Neural crest cell (in vitro differentiated cells): ENCODE measurements at regions not wholly inside any gene's neighbourhood (a gene's known extent, or its start where the extent isn't known, plus 50 kb on each side); places are given as distances from the start of the nearest gene placed in this dataset.

Source experiments
- DNase-seq: peaks from one replicate; pipeline ENCODE4 v3.0.0; 2021; ENCODE audit warnings: low read depth, mixed read lengths, low spot score
- H3K27ac Mint-ChIP-seq: one replicate; pipeline ENCODE4 v1.8.0; 2021; ENCODE audit warnings: mild to moderate bottlenecking, mixed read lengths; ENCODE audit not compliant: unreplicated experiment
- H3K27me3 Mint-ChIP-seq: 2 replicates; pipeline ENCODE4 v1.8.0; 2021; ENCODE audit warnings: low read depth, mild to moderate bottlenecking, mixed read lengths
- H3K36me3 Mint-ChIP-seq: 2 replicates; pipeline ENCODE4 v1.8.0; 2021; ENCODE audit warnings: low read depth, mild to moderate bottlenecking, mixed read lengths
- H3K4me1 Mint-ChIP-seq: 2 replicates; pipeline ENCODE4 v1.8.0; 2021; ENCODE audit warnings: mixed read lengths
- H3K4me3 Mint-ChIP-seq: one replicate; pipeline ENCODE4 v1.8.0; 2021; ENCODE audit warnings: mild to moderate bottlenecking, mixed read lengths
- H3K9me3 Mint-ChIP-seq: 2 replicates; pipeline ENCODE4 v1.8.0; 2021; ENCODE audit warnings: mixed read lengths
- TF ChIP-seq, protein P1 (sequence below): fragments of 200-600 bp; sonication (generic); conservative IDR thresholded peaks from 2 replicates; pipeline ENCODE4 v1.5.0; 2021; ENCODE audit warnings: antibody characterized with exemption, mild to moderate bottlenecking

DNA sequence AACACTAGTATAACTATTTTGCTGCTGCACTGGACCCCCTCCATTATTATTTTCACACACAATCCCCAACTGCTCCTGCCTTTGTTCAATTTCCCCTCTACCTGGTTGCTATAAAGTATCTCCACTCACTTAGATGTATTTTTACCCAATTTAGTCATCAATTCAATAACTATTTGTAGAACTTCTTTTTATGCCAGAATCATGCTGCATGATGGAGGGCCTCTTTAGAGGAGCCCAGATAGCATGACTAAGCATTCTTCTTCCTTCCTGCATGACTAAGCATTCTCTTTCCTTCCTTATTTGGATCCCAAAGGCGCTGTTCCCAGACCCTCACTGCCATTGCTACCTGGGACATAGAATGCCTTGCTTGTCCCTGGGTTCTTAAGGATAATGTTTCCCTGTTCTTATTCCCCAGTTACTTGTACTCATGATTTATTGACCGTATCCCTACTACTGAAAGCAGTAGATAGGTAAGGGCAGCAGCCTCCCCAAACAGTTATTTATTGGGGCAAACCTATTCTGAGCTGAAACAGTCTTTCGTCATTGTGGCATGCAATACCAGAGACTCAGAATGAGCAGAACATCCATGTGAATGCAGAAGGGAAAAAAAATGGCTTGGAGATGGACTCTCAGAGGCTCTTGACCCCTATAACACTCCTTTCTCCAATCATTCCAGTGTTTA lies 89.3 kb upstream of the AKT3 start:
- DNase-seq: no peak

DNA sequence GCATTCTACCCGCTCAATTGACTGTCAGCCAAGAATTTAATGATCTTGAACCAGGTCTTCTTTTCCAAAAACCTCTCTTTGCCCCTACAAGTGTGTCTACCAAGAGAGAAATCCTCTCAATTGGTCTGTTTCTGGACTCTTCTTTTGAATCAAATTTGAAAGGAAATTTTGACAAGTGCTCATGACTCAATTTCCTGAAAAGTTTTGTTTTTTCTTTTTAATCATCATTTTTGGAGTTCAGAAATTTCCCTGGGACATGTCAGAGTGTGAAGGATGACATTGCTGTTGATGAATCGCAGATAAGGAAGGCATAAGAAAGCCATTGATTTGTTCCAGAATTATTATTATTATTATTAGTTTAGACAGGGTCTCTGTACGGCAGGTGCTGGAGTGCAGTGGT lies 88.2 kb upstream of the AKT3 start:
- DNase-seq: no peak
- H3K27me3 Mint-ChIP-seq: no peaks in the 10 kb centered on the region
- H3K36me3 Mint-ChIP-seq: peaks cover 6% of the 10 kb centered on the region
- peaks cover 4% of the 10 kb centered on the region for H3K9me3 Mint-ChIP-seq
- H3K27ac Mint-ChIP-seq: no peak overlapping the region
- TF ChIP-seq, protein P1, sequence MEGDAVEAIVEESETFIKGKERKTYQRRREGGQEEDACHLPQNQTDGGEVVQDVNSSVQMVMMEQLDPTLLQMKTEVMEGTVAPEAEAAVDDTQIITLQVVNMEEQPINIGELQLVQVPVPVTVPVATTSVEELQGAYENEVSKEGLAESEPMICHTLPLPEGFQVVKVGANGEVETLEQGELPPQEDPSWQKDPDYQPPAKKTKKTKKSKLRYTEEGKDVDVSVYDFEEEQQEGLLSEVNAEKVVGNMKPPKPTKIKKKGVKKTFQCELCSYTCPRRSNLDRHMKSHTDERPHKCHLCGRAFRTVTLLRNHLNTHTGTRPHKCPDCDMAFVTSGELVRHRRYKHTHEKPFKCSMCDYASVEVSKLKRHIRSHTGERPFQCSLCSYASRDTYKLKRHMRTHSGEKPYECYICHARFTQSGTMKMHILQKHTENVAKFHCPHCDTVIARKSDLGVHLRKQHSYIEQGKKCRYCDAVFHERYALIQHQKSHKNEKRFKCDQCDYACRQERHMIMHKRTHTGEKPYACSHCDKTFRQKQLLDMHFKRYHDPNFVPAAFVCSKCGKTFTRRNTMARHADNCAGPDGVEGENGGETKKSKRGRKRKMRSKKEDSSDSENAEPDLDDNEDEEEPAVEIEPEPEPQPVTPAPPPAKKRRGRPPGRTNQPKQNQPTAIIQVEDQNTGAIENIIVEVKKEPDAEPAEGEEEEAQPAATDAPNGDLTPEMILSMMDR: no peak
- no peak overlapping the region for H3K4me3 Mint-ChIP-seq
- H3K4me1 Mint-ChIP-seq: peaks cover 25% of the 10 kb centered on the region

More for the DNA sequence above, 89.3 kb upstream of the AKT3 start:
- Mint-ChIP-seq H3K36me3 (peaks cover 6% of the 10 kb centered on the region), H3K4me1 (peaks cover 31% of the 10 kb centered on the region), H3K9me3 (peaks cover 4% of the 10 kb centered on the region), H3K4me3 (no peak overlapping the region), H3K27me3 (no peaks in the 10 kb centered on the region), H3K27ac (peak overlapping the region; percentile 16)
- TF ChIP-seq, protein P1: no peak

DNA sequence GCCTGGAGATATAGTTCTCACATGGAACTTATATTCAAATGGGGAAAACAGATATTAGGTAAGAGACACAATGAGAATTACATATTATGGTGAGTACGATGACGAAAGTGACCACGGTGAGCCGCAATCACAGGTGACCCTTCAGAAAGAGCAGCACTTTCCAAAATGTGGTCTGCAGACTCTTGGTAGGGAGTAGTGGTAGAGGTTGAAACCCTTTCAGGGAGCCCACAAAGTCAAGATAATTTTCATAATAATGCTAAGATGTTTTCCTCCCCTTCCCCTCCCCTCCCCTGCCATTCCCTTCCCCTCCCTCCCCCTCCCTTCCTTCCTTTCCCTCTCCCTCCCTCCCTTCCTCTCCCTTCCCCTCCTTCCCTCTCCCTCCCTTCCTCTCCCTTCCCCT lies 83.5 kb upstream of the AKT3 start:
- no peaks in the 10 kb centered on the region for H3K27me3 Mint-ChIP-seq
- no peak overlapping the region for H3K27ac Mint-ChIP-seq
- peaks cover 20% of the 10 kb centered on the region for H3K4me1 Mint-ChIP-seq
- peaks cover 6% of the 10 kb centered on the region for H3K36me3 Mint-ChIP-seq
- TF ChIP-seq, protein P1: no peak
- DNase-seq: no peak
- H3K9me3 Mint-ChIP-seq: peaks cover 4% of the 10 kb centered on the region
- no peak overlapping the region for H3K4me3 Mint-ChIP-seq

DNA sequence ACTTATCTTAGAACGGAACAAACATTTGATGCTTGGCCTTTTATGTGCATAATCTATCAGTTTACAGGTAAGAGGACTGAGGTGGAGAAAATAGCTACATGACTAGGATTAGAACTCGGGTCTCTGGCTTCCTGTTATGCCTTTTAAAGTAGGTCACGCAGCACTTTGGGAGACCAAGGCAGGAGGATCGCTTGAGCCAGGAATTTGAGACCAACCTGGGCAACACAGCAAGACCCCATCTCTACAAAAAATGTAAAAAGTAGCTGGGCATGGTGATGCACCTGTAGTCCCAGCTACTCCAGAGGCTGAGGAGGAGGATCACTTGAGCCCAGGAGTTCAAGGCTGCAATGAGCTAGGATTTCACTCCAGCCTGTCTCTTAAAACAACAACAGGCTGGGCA lies 81.9 kb upstream of the AKT3 start:
- H3K9me3 Mint-ChIP-seq: peaks cover 4% of the 10 kb centered on the region
- no peak for DNase-seq

DNA sequence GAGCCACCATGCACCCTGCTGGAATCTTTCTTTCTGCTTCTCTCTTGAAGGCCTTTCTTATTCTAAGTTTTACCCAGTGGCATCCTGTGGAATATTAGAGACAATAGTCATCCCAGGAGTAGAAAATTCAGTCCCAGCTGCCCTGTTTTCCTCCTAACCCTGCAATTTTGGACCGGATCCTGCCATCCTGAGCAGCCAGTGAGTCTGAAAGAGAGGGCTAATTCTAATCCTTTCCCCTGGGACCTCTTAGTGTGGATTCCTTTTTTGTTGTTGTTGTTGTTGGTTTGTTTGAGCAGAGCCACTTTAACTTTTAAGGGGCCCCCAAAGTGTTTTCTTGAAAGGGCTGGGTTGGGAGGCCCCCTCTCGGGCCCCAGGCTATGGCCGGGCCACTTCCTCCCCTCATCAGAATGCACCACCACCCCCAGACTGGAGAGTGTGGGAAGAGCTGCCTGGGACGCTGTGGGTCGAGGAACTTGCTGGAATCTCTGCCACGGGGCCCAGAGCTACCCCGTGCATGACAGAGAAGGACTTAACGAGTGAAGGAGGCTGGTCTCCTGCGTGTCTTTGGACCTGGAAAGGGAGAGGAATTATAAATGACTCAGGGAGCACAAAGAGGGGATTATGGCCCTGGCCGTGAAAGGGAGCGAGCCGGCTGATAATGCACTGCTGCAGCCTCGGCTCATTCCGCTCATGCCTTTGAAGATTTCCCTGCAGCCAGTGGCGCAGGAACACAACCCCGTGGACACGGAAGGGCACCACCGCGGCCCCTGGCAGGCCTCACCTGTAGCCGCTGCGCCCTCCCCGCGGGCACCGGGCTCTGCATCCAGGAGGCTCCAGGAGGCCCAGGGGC lies 81.0 kb upstream of the AKT3 start:
- TF ChIP-seq, protein P1: no peak
- Mint-ChIP-seq H3K27me3 (no peaks in the 10 kb centered on the region), H3K4me3 (peak overlapping the region; percentile 64), H3K4me1 (peaks cover 34% of the 10 kb centered on the region), H3K36me3 (peaks cover 6% of the 10 kb centered on the region), H3K27ac (peak overlapping the region; percentile 97), H3K9me3 (peaks cover 4% of the 10 kb centered on the region)
- DNase-seq: peak; percentile 28

More for the DNA sequence above, 81.9 kb upstream of the AKT3 start:
- TF ChIP-seq, protein P1: no peak
- Mint-ChIP-seq H3K27ac (no peak overlapping the region), H3K36me3 (peaks cover 6% of the 10 kb centered on the region), H3K4me3 (no peak overlapping the region), H3K4me1 (peaks cover 29% of the 10 kb centered on the region), H3K27me3 (no peaks in the 10 kb centered on the region)
